PC-9 (cell line): ENCODE measurements at regions not wholly inside any gene's neighbourhood (a gene's known extent, or its start where the extent isn't known, plus 50 kb on each side); places are given as distances from the start of the nearest gene placed in this dataset.

Experiments
- BruUV-seq: library from RNA; stranded (reverse); fragments of 400-500 nt; replicated peaks from 2 replicates; lab custom pipeline; 2021; lab: Mats Ljungman, UMichigan
- CTCF ChIA-PET: fragments of 300-600 bp; sonication (Branson Sonifier 250); formaldehyde crosslinking; loops from one replicate; lab custom pipeline; 2022; ENCODE audit warnings: antibody characterized with exemption; lab: Charles Lee
- POLR2A ChIA-PET: fragments of 300-600 bp; sonication (Branson Sonifier 250); formaldehyde crosslinking; loops from one replicate; lab custom pipeline; 2022; ENCODE audit warnings: antibody characterized with exemption; ENCODE audit not compliant: unreplicated experiment; lab: Charles Lee
- DNase-seq, 2 experiments: peaks; one replicate each; pipeline versions ENCODE4 v3.0.0 to v3.0.0-alpha.2; 2015 to 2022; ENCODE audit warnings: mixed read lengths in 1 of 2
- H2AFZ ChIP-seq: fragments of 200-600 bp; sonication (generic); 2 replicates; pipeline ENCODE4 v1.8.1; 2017; ENCODE audit warnings: antibody characterized with exemption
- H3F3A ChIP-seq: fragments of 200-600 bp; sonication (generic); 2 replicates; pipeline ENCODE4 v1.8.1; 2017; ENCODE audit warnings: antibody characterized with exemption, mild to moderate bottlenecking, low read depth; ENCODE audit not compliant: insufficient read depth
- H3K27ac ChIP-seq: fragments of 200-600 bp; sonication (generic); 2 replicates; pipeline ENCODE4 v1.6.1; 2016; ENCODE audit warnings: mixed run types
- H3K27me3 ChIP-seq: fragments of 200-600 bp; sonication (generic); 2 replicates; pipeline ENCODE4 v1.6.1; 2016; ENCODE audit warnings: low read depth, mixed run types; ENCODE audit not compliant: insufficient read depth
- H3K36me3 ChIP-seq: fragments of 200-600 bp; sonication (generic); 2 replicates; pipeline ENCODE4 v1.6.1; 2016; ENCODE audit warnings: low read depth, mixed run types
- H3K4me1 ChIP-seq: fragments of 200-600 bp; sonication (generic); replicated peaks from 2 replicates; pipeline ENCODE4 v1.6.1; 2016; ENCODE audit warnings: mixed run types; ENCODE audit not compliant: insufficient read depth
- H3K4me2 ChIP-seq: fragments of 200-600 bp; sonication (generic); 2 replicates; pipeline ENCODE4 v1.6.1; 2017; ENCODE audit warnings: mixed run types
- H3K4me3 ChIP-seq: fragments of 200-600 bp; sonication (generic); 2 replicates; pipeline ENCODE4 v1.6.1; 2016; ENCODE audit warnings: mixed run types
- H3K79me2 ChIP-seq: fragments of 200-600 bp; sonication (generic); 2 replicates; pipeline ENCODE4 v1.6.1; 2017; ENCODE audit warnings: low read depth, mixed run types
- H3K9me2 ChIP-seq: fragments of 200-600 bp; sonication (generic); 2 replicates; pipeline ENCODE4 v1.8.1; 2017; ENCODE audit warnings: mild to moderate bottlenecking; ENCODE audit not compliant: insufficient read depth
- H3K9me3 ChIP-seq: fragments of 200-600 bp; sonication (generic); 2 replicates; pipeline ENCODE4 v1.8.1; 2016; ENCODE audit warnings: low read depth; ENCODE audit not compliant: insufficient read depth
- H4K20me1 ChIP-seq: fragments of 200-600 bp; sonication (generic); 2 replicates; pipeline ENCODE4 v1.8.1; 2017; ENCODE audit not compliant: insufficient read depth
- EZH2 ChIP-seq: fragments of 200-600 bp; sonication (generic); IDR thresholded peaks from 2 replicates; pipeline ENCODE4 v1.8.0; 2017; ENCODE audit warnings: antibody characterized with exemption, low read depth
- intact Hi-C: fragments of 100-400 bp; cut with micrococcal nuclease; formaldehyde crosslinking; loops from one replicate; pipeline ENCODE4 v1.10.0; 2022; ENCODE audit not compliant: unreplicated experiment
- TF ChIP-seq, protein P1 (sequence below): fragments of 200-600 bp; sonication (generic); conservative IDR thresholded peaks from 2 replicates; pipeline ENCODE4 v1.6.1; 2017; ENCODE audit warnings: mixed run types, antibody characterized with exemption, mild to moderate bottlenecking, moderate library complexity

DNA sequence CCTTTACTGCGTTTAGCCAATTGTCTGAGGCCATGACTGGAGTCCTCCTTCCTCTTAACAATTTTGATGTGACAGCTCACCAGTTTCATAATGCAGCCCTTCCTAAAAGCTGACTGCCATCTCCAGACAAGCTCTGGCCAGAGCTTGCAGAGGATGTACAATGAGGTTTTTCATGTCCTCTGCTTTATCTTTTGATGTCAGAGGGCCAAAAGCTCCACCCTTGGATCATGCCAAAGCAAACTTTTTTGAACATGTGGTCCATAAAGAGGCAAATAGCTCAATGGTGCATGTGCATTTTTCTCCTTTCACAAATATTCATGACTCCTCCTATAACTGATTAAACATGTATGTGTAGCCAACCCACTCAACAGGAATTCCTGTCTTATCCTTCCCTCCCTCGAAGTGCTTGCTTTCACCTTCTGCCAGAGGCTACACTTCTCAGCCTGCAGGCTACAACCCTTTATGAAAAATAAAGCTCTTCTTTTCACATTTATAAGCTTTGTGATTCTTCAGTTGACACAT is 266.2 kb downstream of the FBXO15 start:
- H3K36me3 ChIP-seq, result no peaks in the 10 kb centered on the region
- H3K79me2 ChIP-seq, result no peaks in the 10 kb centered on the region
- H3K9me2 ChIP-seq, result no peaks in the 10 kb centered on the region
- intact Hi-C loops, result no loop called here
- H3K4me2 ChIP-seq, result no peak overlapping the region
- H4K20me1 ChIP-seq, result no peaks in the 10 kb centered on the region
- H3F3A ChIP-seq, result no peaks in the 10 kb centered on the region
- no peaks in the 10 kb centered on the region for H3K9me3 ChIP-seq
- peaks cover 13% of the 10 kb centered on the region for H3K4me1 ChIP-seq
- POLR2A ChIA-PET, result no interaction called here
- BruUV-seq, result no TSS peak
- no peak for DNase-seq
- no peak overlapping the region for H2AFZ ChIP-seq
- TF ChIP-seq EZH2, result no peak
- TF ChIP-seq, protein P1, sequence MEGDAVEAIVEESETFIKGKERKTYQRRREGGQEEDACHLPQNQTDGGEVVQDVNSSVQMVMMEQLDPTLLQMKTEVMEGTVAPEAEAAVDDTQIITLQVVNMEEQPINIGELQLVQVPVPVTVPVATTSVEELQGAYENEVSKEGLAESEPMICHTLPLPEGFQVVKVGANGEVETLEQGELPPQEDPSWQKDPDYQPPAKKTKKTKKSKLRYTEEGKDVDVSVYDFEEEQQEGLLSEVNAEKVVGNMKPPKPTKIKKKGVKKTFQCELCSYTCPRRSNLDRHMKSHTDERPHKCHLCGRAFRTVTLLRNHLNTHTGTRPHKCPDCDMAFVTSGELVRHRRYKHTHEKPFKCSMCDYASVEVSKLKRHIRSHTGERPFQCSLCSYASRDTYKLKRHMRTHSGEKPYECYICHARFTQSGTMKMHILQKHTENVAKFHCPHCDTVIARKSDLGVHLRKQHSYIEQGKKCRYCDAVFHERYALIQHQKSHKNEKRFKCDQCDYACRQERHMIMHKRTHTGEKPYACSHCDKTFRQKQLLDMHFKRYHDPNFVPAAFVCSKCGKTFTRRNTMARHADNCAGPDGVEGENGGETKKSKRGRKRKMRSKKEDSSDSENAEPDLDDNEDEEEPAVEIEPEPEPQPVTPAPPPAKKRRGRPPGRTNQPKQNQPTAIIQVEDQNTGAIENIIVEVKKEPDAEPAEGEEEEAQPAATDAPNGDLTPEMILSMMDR, result no peak
- CTCF ChIA-PET, result no interaction called here
- no peak overlapping the region for H3K4me3 ChIP-seq
- no peak overlapping the region for H3K27ac ChIP-seq
- no peaks in the 10 kb centered on the region for H3K27me3 ChIP-seq

DNA sequence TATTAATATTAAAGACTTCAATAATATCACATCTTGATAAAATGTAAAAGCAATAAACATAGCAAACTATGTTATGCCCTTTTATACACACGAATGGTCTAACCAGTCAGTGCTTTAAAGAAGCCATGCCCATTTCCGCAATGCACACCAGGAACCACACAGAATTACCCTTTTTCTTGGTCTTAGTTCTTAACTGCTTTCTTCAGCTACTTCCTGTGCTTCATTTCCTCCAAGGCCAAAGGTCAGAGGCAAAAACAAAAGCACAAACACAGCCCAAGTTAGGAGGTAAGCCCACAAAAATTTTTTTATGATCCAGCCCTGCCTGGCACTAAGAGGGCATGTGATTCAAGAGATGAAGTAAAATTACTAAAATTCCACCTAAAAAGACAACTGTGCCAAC is 267.2 kb downstream of the FBXO15 start:
- H3K36me3 ChIP-seq, result no peaks in the 10 kb centered on the region
- H3K9me2 ChIP-seq, result no peaks in the 10 kb centered on the region
- no peak for TF ChIP-seq EZH2
- TF ChIP-seq, protein P1, result no peak
- CTCF ChIA-PET, result no interaction called here
- no peaks in the 10 kb centered on the region for H3F3A ChIP-seq
- no peaks in the 10 kb centered on the region for H3K27me3 ChIP-seq
- intact Hi-C loops, result no loop called here
- POLR2A ChIA-PET, result no interaction called here
- BruUV-seq, result no TSS peak
- H2AFZ ChIP-seq, result no peak overlapping the region
- no peak overlapping the region for H3K27ac ChIP-seq
- H3K4me2 ChIP-seq, result no peak overlapping the region
- no peak for DNase-seq
- H4K20me1 ChIP-seq, result no peaks in the 10 kb centered on the region
- no peak overlapping the region for H3K4me3 ChIP-seq
- H3K9me3 ChIP-seq, result no peaks in the 10 kb centered on the region
- no peaks in the 10 kb centered on the region for H3K79me2 ChIP-seq
- peaks cover 13% of the 10 kb centered on the region for H3K4me1 ChIP-seq

DNA sequence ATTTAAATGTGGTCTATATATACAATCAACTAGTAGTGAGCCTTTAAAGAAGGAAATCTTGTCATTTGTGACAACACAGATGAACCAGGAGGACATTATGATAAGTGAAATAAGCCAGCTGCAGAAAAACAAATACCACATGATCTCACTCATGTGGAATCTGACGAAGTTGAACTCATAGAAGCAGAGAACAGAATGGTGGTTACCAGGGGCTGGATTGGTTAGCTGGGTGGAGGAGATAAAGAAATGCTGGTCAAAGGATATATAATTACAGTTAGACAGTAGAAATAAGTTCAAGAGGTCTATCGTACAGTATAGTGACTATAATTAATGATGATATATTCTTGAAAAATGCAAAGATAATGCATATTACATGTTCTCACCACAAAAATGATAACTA is 267.9 kb downstream of the FBXO15 start:
- DNase-seq, result no peak
- Histone ChIP-seq H3F3A (no peaks in the 10 kb centered on the region), H3K36me3 (no peaks in the 10 kb centered on the region), H3K27me3 (no peaks in the 10 kb centered on the region), H2AFZ (no peak overlapping the region), H3K4me3 (no peak overlapping the region), H3K4me1 (peaks cover 13% of the 10 kb centered on the region), H3K4me2 (no peak overlapping the region), H3K9me2 (no peaks in the 10 kb centered on the region), H3K79me2 (no peaks in the 10 kb centered on the region), H3K27ac (no peak overlapping the region), H4K20me1 (no peaks in the 10 kb centered on the region), H3K9me3 (no peaks in the 10 kb centered on the region)
- POLR2A ChIA-PET, result no interaction called here
- CTCF ChIA-PET, result no interaction called here
- no TSS peak for BruUV-seq
- intact Hi-C loops, result no loop called here
- no peak for TF ChIP-seq EZH2
- TF ChIP-seq, protein P1, result no peak
